ENCODE measurements at regions not wholly inside any gene's neighbourhood (a gene's known extent, or its start where the extent isn't known, plus 50 kb on each side); places are given as distances from the start of the nearest gene placed in this dataset.

DNA sequence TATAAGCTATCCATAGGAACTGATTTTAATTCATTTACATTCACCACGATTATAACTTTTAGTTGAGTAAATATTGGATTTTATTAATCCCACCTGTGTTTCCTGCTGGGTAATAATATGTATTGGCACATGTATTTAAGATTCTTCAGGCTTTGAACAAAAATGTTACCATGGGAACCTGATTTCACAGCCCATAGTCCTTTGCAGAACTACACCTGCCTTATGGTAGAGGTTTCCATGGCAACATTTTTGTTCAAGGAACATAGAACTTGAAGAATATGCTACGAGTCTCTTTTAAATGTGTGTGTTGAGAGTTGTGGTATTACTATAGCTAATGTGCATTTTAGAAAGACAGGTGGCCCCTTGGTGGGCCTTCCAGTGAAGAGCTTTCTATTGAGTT, 317.4 kb downstream of the SAMD5 start:
- DNase-seq (ENCODE audit: extremely low spot score, unreplicated experiment), result no peak
- H3K9me3 Mint-ChIP-seq (ENCODE audit: unreplicated experiment), result no peaks in the 10 kb centered on the region
- H3K27me3 Mint-ChIP-seq (ENCODE audit: unreplicated experiment), result no peaks in the 10 kb centered on the region
- no peaks in the 10 kb centered on the region for H3K4me1 Mint-ChIP-seq (ENCODE audit: unreplicated experiment)
- H3K27ac Mint-ChIP-seq (ENCODE audit: unreplicated experiment), result no peak overlapping the region
- H3K36me3 Mint-ChIP-seq (ENCODE audit: unreplicated experiment), result no peaks in the 10 kb centered on the region
- H3K4me3 Mint-ChIP-seq (ENCODE audit: unreplicated experiment), result no peak overlapping the region
- TF ChIP-seq, protein P1, sequence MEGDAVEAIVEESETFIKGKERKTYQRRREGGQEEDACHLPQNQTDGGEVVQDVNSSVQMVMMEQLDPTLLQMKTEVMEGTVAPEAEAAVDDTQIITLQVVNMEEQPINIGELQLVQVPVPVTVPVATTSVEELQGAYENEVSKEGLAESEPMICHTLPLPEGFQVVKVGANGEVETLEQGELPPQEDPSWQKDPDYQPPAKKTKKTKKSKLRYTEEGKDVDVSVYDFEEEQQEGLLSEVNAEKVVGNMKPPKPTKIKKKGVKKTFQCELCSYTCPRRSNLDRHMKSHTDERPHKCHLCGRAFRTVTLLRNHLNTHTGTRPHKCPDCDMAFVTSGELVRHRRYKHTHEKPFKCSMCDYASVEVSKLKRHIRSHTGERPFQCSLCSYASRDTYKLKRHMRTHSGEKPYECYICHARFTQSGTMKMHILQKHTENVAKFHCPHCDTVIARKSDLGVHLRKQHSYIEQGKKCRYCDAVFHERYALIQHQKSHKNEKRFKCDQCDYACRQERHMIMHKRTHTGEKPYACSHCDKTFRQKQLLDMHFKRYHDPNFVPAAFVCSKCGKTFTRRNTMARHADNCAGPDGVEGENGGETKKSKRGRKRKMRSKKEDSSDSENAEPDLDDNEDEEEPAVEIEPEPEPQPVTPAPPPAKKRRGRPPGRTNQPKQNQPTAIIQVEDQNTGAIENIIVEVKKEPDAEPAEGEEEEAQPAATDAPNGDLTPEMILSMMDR (IDR thresholded peaks at IDR 0.05), result no peak

DNA sequence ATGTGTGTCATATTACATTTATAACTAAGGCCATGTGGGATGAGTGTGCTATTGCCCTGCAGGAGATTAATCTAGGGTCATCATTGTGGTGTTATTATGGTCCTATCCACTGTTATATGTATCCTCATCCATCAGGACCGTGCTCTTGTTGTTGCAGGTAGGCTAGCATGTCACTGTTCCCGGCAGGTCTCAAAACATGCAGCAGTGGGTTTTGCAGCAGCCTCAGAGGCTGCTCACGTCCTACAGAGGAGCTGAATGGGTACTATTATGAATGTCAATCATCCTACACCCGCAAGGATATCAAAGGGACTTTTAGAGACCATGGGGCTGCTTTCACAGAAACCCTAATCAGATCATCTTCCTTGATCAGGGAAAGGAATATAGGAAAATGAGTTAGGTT, 318.2 kb downstream of the SAMD5 start:
- no peaks in the 10 kb centered on the region for H3K36me3 Mint-ChIP-seq (ENCODE audit: unreplicated experiment)
- H3K27ac Mint-ChIP-seq (ENCODE audit: unreplicated experiment), result no peak overlapping the region
- TF ChIP-seq, protein P1 (IDR thresholded peaks at IDR 0.05), result no peak
- no peaks in the 10 kb centered on the region for H3K27me3 Mint-ChIP-seq (ENCODE audit: unreplicated experiment)
- no peak for DNase-seq (ENCODE audit: extremely low spot score, unreplicated experiment)
- H3K4me3 Mint-ChIP-seq (ENCODE audit: unreplicated experiment), result no peak overlapping the region
- H3K4me1 Mint-ChIP-seq (ENCODE audit: unreplicated experiment), result no peaks in the 10 kb centered on the region
- no peaks in the 10 kb centered on the region for H3K9me3 Mint-ChIP-seq (ENCODE audit: unreplicated experiment)

DNA sequence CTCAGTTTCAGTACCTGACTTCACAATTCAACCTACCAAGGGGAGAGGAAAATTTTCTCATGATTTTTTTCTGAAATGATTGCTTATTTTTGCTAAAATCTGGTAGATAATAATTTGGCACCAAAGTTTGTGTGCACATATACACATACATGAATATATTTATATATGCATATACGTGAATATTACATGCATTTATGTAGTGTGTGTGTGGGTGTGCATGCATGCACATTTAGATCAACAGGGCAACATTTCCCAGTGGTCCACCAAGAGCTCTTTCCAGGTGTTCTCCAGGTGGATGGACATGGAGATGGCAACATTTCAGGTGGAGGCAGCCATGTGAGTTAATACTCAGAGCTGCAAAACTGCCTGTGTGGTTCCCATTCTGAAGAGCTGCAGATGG, 320.9 kb downstream of the SAMD5 start:
- no peaks in the 10 kb centered on the region for H3K9me3 Mint-ChIP-seq (ENCODE audit: unreplicated experiment)
- TF ChIP-seq, protein P1 (IDR thresholded peaks at IDR 0.05), result no peak
- DNase-seq (ENCODE audit: extremely low spot score, unreplicated experiment), result no peak
- no peaks in the 10 kb centered on the region for H3K27me3 Mint-ChIP-seq (ENCODE audit: unreplicated experiment)
- H3K36me3 Mint-ChIP-seq (ENCODE audit: unreplicated experiment), result no peaks in the 10 kb centered on the region
- H3K4me1 Mint-ChIP-seq (ENCODE audit: unreplicated experiment), result no peaks in the 10 kb centered on the region
- H3K4me3 Mint-ChIP-seq (ENCODE audit: unreplicated experiment), result no peak overlapping the region
- H3K27ac Mint-ChIP-seq (ENCODE audit: unreplicated experiment), result no peak overlapping the region

DNA sequence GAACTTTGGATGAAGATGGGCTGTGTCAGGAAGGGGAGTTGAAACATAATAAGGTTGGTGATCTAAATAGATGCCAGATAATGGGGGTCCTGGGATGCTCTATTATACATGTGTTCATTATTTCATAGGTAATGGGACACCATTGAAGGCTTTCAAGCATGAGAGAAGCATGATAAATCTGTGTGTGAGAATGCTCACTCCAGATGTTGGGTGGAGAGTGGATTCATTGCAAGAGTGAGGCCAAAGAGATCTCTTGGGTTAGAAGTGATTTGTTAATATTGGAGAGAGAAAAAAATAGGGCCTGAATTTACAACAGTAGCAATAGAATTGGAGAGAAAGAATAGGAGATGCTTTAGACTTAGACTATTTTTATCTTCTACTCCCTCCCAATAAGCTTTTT, 321.3 kb downstream of the SAMD5 start:
- H3K36me3 Mint-ChIP-seq (ENCODE audit: unreplicated experiment), result no peaks in the 10 kb centered on the region
- H3K27ac Mint-ChIP-seq (ENCODE audit: unreplicated experiment), result no peak overlapping the region
- TF ChIP-seq, protein P1 (IDR thresholded peaks at IDR 0.05), result no peak
- DNase-seq (ENCODE audit: extremely low spot score, unreplicated experiment), result no peak
- no peak overlapping the region for H3K4me3 Mint-ChIP-seq (ENCODE audit: unreplicated experiment)
- H3K4me1 Mint-ChIP-seq (ENCODE audit: unreplicated experiment), result no peaks in the 10 kb centered on the region
- H3K27me3 Mint-ChIP-seq (ENCODE audit: unreplicated experiment), result no peaks in the 10 kb centered on the region
- H3K9me3 Mint-ChIP-seq (ENCODE audit: unreplicated experiment), result no peaks in the 10 kb centered on the region

DNA sequence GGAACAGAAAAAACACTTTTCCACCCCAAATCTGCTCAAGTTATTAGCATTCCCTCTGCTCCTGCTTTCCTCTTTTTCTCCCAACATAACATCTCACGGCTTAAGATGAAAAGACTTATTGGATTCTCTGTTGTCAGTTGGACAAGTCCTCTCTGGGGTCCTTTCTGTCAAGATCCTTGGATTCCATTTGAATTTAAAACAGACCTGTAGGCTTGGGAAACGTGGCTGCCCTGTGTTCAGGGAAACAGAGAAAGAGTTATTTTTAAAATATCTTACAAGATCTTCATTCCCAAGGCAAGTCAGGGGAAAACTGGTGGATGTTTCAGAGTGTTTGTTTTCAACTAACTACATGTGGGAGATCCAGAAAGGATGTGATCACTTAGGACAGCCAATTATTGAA, 322.9 kb downstream of the SAMD5 start:
- Mint-ChIP-seq H3K27ac (ENCODE audit: unreplicated experiment) (no peak overlapping the region), H3K9me3 (ENCODE audit: unreplicated experiment) (no peaks in the 10 kb centered on the region), H3K36me3 (ENCODE audit: unreplicated experiment) (no peaks in the 10 kb centered on the region), H3K4me3 (ENCODE audit: unreplicated experiment) (no peak overlapping the region), H3K4me1 (ENCODE audit: unreplicated experiment) (no peaks in the 10 kb centered on the region), H3K27me3 (ENCODE audit: unreplicated experiment) (no peaks in the 10 kb centered on the region)
- no peak for DNase-seq (ENCODE audit: extremely low spot score, unreplicated experiment)
- TF ChIP-seq, protein P1 (IDR thresholded peaks at IDR 0.05), result no peak

Measured in osteocyte (in vitro differentiated cells).